HG03139 (cell line): ENCODE measurements at regions not wholly inside any gene's neighbourhood (a gene's known extent, or its start where the extent isn't known, plus 50 kb on each side); places are given as distances from the start of the nearest gene placed in this dataset.

Source experiments
- ATAC-seq: cut with Tn5 transposase; IDR thresholded peaks from one replicate; pipeline ENCODE4 v1.9.1; 2021; ENCODE audit not compliant: unreplicated experiment

- ATAC-seq = no peak
Observed at GRCh38 chr15:31151301-31152233, 50.0 kb upstream of the TRPM1 start.

- ATAC-seq = no peak
Observed at GRCh38 chr15:31153531-31153930, 52.0 kb upstream of the TRPM1 start.

- no peak for ATAC-seq
Observed at GRCh38 chr15:31155151-31155550, 53.6 kb upstream of the TRPM1 start.

GRCh38 chr15:31156226-31156625 lies 54.7 kb upstream of the TRPM1 start:
- no peak for ATAC-seq

- no peak for ATAC-seq
Observed at GRCh38 chr15:31156808-31157207, 55.3 kb upstream of the TRPM1 start.

- no peak for ATAC-seq
Observed at GRCh38 chr15:31157644-31158069, 56.1 kb upstream of the TRPM1 start.

- no peak for ATAC-seq
Observed at GRCh38 chr15:31158858-31159569, 57.5 kb upstream of the TRPM1 start.

GRCh38 chr15:31159837-31160236 lies 58.3 kb upstream of the TRPM1 start:
- ATAC-seq = no peak

- ATAC-seq = no peak
Observed at GRCh38 chr15:31160297-31160696, 58.8 kb upstream of the TRPM1 start.

GRCh38 chr15:31160740-31161495 lies 59.4 kb upstream of the TRPM1 start:
- no peak for ATAC-seq

- no peak for ATAC-seq
Observed at GRCh38 chr15:31161951-31162350, 60.4 kb upstream of the TRPM1 start.

GRCh38 chr15:31162721-31163510 lies 61.4 kb upstream of the TRPM1 start:
- ATAC-seq = no peak

GRCh38 chr15:31163769-31164572 lies 62.4 kb upstream of the TRPM1 start:
- no peak for ATAC-seq

GRCh38 chr15:31164573-31164912 lies 63.0 kb upstream of the TRPM1 start:
- ATAC-seq = no peak

- no peak for ATAC-seq
Observed at GRCh38 chr15:31169558-31169957, 68.0 kb upstream of the TRPM1 start.

GRCh38 chr15:31171731-31172130 lies 70.2 kb upstream of the TRPM1 start:
- no peak for ATAC-seq

- no peak for ATAC-seq
Observed at GRCh38 chr15:31172606-31173005, 71.1 kb upstream of the TRPM1 start.

GRCh38 chr15:31173790-31174450 lies 72.4 kb upstream of the TRPM1 start:
- ATAC-seq = no peak

GRCh38 chr15:31175484-31175883 lies 74.0 kb upstream of the TRPM1 start:
- ATAC-seq = no peak
